ENCODE measurements at regions not wholly inside any gene's neighbourhood (a gene's known extent, or its start where the extent isn't known, plus 50 kb on each side); places are given as distances from the start of the nearest gene placed in this dataset.

DNA sequence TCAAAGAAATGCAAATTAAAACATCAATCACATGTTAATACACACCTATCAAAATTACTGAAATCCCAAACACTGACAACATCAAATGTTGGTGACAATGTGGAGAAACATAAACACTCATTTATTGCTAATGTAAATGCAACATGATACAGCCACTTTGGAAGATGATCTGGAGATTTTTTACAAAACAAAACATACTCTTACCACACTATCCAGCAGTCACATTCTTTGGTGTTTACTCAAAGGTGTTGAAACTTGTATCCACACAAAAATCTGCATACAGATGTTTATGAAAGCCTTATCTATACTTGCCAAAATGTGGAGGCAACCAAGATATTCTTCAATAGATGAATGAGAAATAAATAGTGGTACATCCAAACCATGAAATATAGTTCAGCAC lies 1219.5 kb upstream of the PCDH20 start:
- TF ChIP-seq, protein P1, sequence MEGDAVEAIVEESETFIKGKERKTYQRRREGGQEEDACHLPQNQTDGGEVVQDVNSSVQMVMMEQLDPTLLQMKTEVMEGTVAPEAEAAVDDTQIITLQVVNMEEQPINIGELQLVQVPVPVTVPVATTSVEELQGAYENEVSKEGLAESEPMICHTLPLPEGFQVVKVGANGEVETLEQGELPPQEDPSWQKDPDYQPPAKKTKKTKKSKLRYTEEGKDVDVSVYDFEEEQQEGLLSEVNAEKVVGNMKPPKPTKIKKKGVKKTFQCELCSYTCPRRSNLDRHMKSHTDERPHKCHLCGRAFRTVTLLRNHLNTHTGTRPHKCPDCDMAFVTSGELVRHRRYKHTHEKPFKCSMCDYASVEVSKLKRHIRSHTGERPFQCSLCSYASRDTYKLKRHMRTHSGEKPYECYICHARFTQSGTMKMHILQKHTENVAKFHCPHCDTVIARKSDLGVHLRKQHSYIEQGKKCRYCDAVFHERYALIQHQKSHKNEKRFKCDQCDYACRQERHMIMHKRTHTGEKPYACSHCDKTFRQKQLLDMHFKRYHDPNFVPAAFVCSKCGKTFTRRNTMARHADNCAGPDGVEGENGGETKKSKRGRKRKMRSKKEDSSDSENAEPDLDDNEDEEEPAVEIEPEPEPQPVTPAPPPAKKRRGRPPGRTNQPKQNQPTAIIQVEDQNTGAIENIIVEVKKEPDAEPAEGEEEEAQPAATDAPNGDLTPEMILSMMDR (IDR thresholded peaks at IDR 0.05; ENCODE audit: insufficient read depth, low read length, poor library complexity, severe bottlenecking): no peak
- no peak for TF ChIP-seq EZH2phosphoT487 (conservative IDR thresholded peaks at IDR 0.05; ENCODE audit: low read length)

Data from SU-DHL-6 (cell line).